H1 (cell line): ENCODE measurements at regions not wholly inside any gene's neighbourhood (a gene's known extent, or its start where the extent isn't known, plus 50 kb on each side); places are given as distances from the start of the nearest gene placed in this dataset.

ENCODE experiments used
- CTCF ChIA-PET: fragments of 300-600 bp; sonication (Branson Sonifier 250); formaldehyde crosslinking; loops from one replicate; lab custom pipeline; 2021; ENCODE audit not compliant: partially characterized antibody; lab: Charles Lee
- POLR2A ChIA-PET: fragments of 300-600 bp; sonication (Branson Sonifier 250); formaldehyde crosslinking; loops from one replicate; lab custom pipeline; 2021; ENCODE audit warnings: inconsistent platforms; ENCODE audit not compliant: partially characterized antibody; lab: Charles Lee
- DNase-seq, 2 experiments: peaks; one replicate each; pipeline versions ENCODE4 v3.0.0 to v3.0.0-alpha.2; 2010 to 2022; ENCODE audit warnings: low spot score in 2 of 2, low read depth in 1 of 2, mixed read lengths in 1 of 2
- FAIRE-seq: peaks from 2 replicates; lab custom pipeline; 2011; peaks lifted over from hg19 to GRCh38; lab: Jason Lieb, UNC
- H2AFZ ChIP-seq: 2 replicates; pipeline ENCODE4 v1.8.1; 2012; ENCODE audit warnings: low read length, inconsistent platforms
- H2AK5ac ChIP-seq: 2 replicates; pipeline ENCODE4 v1.6.1; 2013; ENCODE audit warnings: low read depth, low read length
- H2BK120ac ChIP-seq: replicated peaks from 2 replicates; pipeline ENCODE3; 2013; ENCODE audit warnings: low read depth, low read length, inconsistent platforms
- H2BK12ac ChIP-seq: 2 replicates; pipeline ENCODE4 v1.6.1; 2013; ENCODE audit warnings: low read depth, low read length
- H2BK15ac ChIP-seq: 2 replicates; pipeline ENCODE4 v1.6.1; 2013; ENCODE audit warnings: low read length
- H2BK20ac ChIP-seq: 2 replicates; pipeline ENCODE4 v1.6.1; 2013; ENCODE audit warnings: low read length
- H2BK5ac ChIP-seq: 2 replicates; pipeline ENCODE4 v1.6.1; 2013; ENCODE audit warnings: low read depth, low read length
- H3K14ac ChIP-seq: 2 replicates; pipeline ENCODE4 v1.6.1; 2013; ENCODE audit warnings: inconsistent platforms; ENCODE audit not compliant: insufficient read length
- H3K18ac ChIP-seq: 2 replicates; pipeline ENCODE4 v1.6.1; 2013; ENCODE audit warnings: low read length; ENCODE audit errors: extremely low read depth
- H3K23ac ChIP-seq: 2 replicates; pipeline ENCODE4 v1.6.1; 2013; ENCODE audit warnings: inconsistent platforms; ENCODE audit not compliant: insufficient read length
- H3K23me2 ChIP-seq: 2 replicates; pipeline ENCODE4 v1.6.1; 2013; ENCODE audit warnings: low read depth, low read length
- H3K27ac ChIP-seq: 2 replicates; pipeline ENCODE4 v1.6.1; 2011; ENCODE audit warnings: low read depth, low read length, inconsistent platforms
- H3K27me3 ChIP-seq, 4 experiments: replicated peaks in 1 of 4; 1 replicate in 1 of 4; 2 replicates in 3 of 4; pipeline versions ENCODE4 v1.6.1 to v1.8.1; 2011 to 2013; ENCODE audit warnings: low read length in 3 of 4, mild to moderate bottlenecking in 3 of 4, inconsistent platforms in 2 of 4, mixed read lengths in 2 of 4, moderate library complexity in 1 of 4; ENCODE audit not compliant: control insufficient read depth in 3 of 4, insufficient read depth in 3 of 4; ENCODE audit errors: extremely low read depth in 1 of 4
- H3K36me3 ChIP-seq, 4 experiments: 2 replicates each; pipeline versions ENCODE4 v1.6.1 to v1.8.1; 2011 to 2013; ENCODE audit warnings: mild to moderate bottlenecking in 4 of 4, low read length in 3 of 4, moderate library complexity in 2 of 4, control low read depth in 1 of 4, inconsistent platforms in 1 of 4; ENCODE audit not compliant: insufficient read depth in 4 of 4, control insufficient read depth in 2 of 4
- H3K4ac ChIP-seq: replicated peaks from 2 replicates; pipeline ENCODE3; 2013; ENCODE audit warnings: low read length, low read depth, mixed read lengths, inconsistent platforms; ENCODE audit not compliant: insufficient read length
- H3K4me1 ChIP-seq, 4 experiments: replicated peaks in 1 of 4; 1 replicate in 1 of 4; 2 replicates in 3 of 4; pipeline versions ENCODE4 v1.6.1 to v1.8.1; 2011 to 2013; ENCODE audit warnings: low read length in 3 of 4, inconsistent platforms in 2 of 4, mixed read lengths in 1 of 4; ENCODE audit not compliant: insufficient read depth in 4 of 4, control insufficient read depth in 3 of 4
- H3K4me2 ChIP-seq, 2 experiments: 2 replicates each; pipeline versions ENCODE4 v1.6.1 to v1.8.1; 2011 to 2013; ENCODE audit warnings: low read depth in 2 of 2, low read length in 2 of 2, control low read depth in 1 of 2, inconsistent platforms in 1 of 2, mild to moderate bottlenecking in 1 of 2; ENCODE audit not compliant: insufficient read depth in 1 of 2
- H3K4me3 ChIP-seq, 4 experiments: fragments of 200-600, 300-600 bp in 1 of 4; sonication (generic), shearing (Covaris generic), sonication (Bioruptor Twin) in 1 of 4; 2 replicates each; pipeline versions ENCODE4 v1.5.1 to v1.8.1; 2011 to 2016; ENCODE audit warnings: low read length in 4 of 4, low read depth in 3 of 4, control low read depth in 2 of 4, inconsistent platforms in 2 of 4, mild to moderate bottlenecking in 2 of 4, mixed read lengths in 1 of 4, moderate library complexity in 1 of 4; ENCODE audit not compliant: insufficient read depth in 2 of 4; ENCODE audit errors: extremely low read depth in 1 of 4
- H3K56ac ChIP-seq: replicated peaks from 2 replicates; pipeline ENCODE3; 2013; ENCODE audit warnings: low read depth, mild to moderate bottlenecking, mixed read lengths, low read length, inconsistent platforms; ENCODE audit not compliant: insufficient read length
- H3K79me1 ChIP-seq: 2 replicates; pipeline ENCODE4 v1.6.1; 2013; ENCODE audit warnings: low read depth, low read length, control low read depth
- H3K79me2 ChIP-seq, 2 experiments: 2 replicates each; pipeline versions ENCODE4 v1.6.1 to v1.8.1; 2012 to 2013; ENCODE audit warnings: low read length in 2 of 2, mild to moderate bottlenecking in 2 of 2, inconsistent platforms in 1 of 2; ENCODE audit not compliant: insufficient read depth in 2 of 2, control insufficient read depth in 1 of 2
- H3K9ac ChIP-seq, 4 experiments: replicated peaks in 1 of 4; 1 replicate in 1 of 4; 2 replicates in 3 of 4; pipeline versions ENCODE4 v1.6.1 to v1.8.1; 2011 to 2013; ENCODE audit warnings: low read depth in 3 of 4, low read length in 3 of 4, control low read depth in 2 of 4, mild to moderate bottlenecking in 2 of 4, moderate library complexity in 2 of 4, inconsistent platforms in 1 of 4; ENCODE audit errors: extremely low read depth in 1 of 4
- H3K9me3 ChIP-seq, 2 experiments: 2 replicates each; pipeline versions ENCODE4 v1.6.1 to v1.8.1; 2012 to 2013; ENCODE audit warnings: mild to moderate bottlenecking in 2 of 2, moderate library complexity in 2 of 2, control low read depth in 1 of 2, inconsistent platforms in 1 of 2, low read depth in 1 of 2, low read length in 1 of 2, mixed read lengths in 1 of 2; ENCODE audit not compliant: insufficient read depth in 2 of 2
- H4K20me1 ChIP-seq, 2 experiments: replicated peaks in 1 of 2; 2 replicates each; pipeline versions ENCODE3 to v1.8.1; 2011 to 2013; ENCODE audit warnings: inconsistent platforms in 2 of 2, low read length in 2 of 2, mild to moderate bottlenecking in 1 of 2; ENCODE audit not compliant: insufficient read depth in 2 of 2, control insufficient read depth in 1 of 2
- H4K5ac ChIP-seq: 2 replicates; pipeline ENCODE4 v1.6.1; 2013; ENCODE audit warnings: low read length, low read depth, mixed read lengths, inconsistent platforms; ENCODE audit not compliant: insufficient read length
- H4K8ac ChIP-seq: 2 replicates; pipeline ENCODE4 v1.8.0; 2013; ENCODE audit warnings: mild to moderate bottlenecking, moderate library complexity, low read length, inconsistent platforms; ENCODE audit not compliant: insufficient read depth; ENCODE audit errors: extremely low read depth
- H4K91ac ChIP-seq: replicated peaks from 2 replicates; pipeline ENCODE3; 2013; ENCODE audit warnings: low read length, mixed read lengths, inconsistent platforms; ENCODE audit not compliant: insufficient read length
- CEBPB ChIP-seq: IDR thresholded peaks from 2 replicates; pipeline ENCODE4 v1.6.1; 2012; ENCODE audit warnings: low read depth, low read length
- CHD1 ChIP-seq: IDR thresholded peaks from 2 replicates; pipeline ENCODE4 v1.6.1; 2012; ENCODE audit warnings: low read depth, low read length, improper control_type of control experiment
- HDAC2 ChIP-seq, 2 experiments: fragments of 300-600 bp in 1 of 2; sonication (generic) in 1 of 2; IDR thresholded peaks; 2 replicates each; pipeline ENCODE4 v1.6.1; 2011 to 2012; ENCODE audit warnings: low read depth in 2 of 2, low read length in 2 of 2, mild to moderate bottlenecking in 2 of 2, moderate library complexity in 2 of 2, borderline replicate concordance in 1 of 2, inconsistent platforms in 1 of 2
- HDAC6 ChIP-seq: IDR thresholded peaks from one replicate; pipeline ENCODE4 v1.7.1; 2012; ENCODE audit warnings: low read depth, mild to moderate bottlenecking, inconsistent platforms, low read length, moderate library complexity
- JUN ChIP-seq: IDR thresholded peaks from 2 replicates; pipeline ENCODE4 v1.6.1; 2011; ENCODE audit warnings: low read depth, mild to moderate bottlenecking, improper control_type of control experiment, low read length
- POLR2A ChIP-seq, 2 experiments: IDR thresholded peaks; 1 replicate in 1 of 2; 2 replicates in 1 of 2; pipeline ENCODE4 v1.6.1; 2011; ENCODE audit warnings: low read depth in 2 of 2, low read length in 2 of 2, mild to moderate bottlenecking in 2 of 2; ENCODE audit errors: control extremely low read depth in 1 of 2
- POU5F1 ChIP-seq: IDR thresholded peaks from 2 replicates; pipeline ENCODE4 v1.6.1; 2011; ENCODE audit warnings: low read depth, mild to moderate bottlenecking, low read length, moderate library complexity
- RBBP5 ChIP-seq: IDR thresholded peaks from 2 replicates; pipeline ENCODE4 v1.7.1; 2012; ENCODE audit warnings: low read depth, mild to moderate bottlenecking, inconsistent platforms, low read length, moderate library complexity, borderline replicate concordance
- SP2 ChIP-seq: IDR thresholded peaks from 2 replicates; pipeline ENCODE4 v1.6.1; 2012; ENCODE audit warnings: mild to moderate bottlenecking, low read length, inconsistent platforms
- SRF ChIP-seq: IDR thresholded peaks from 2 replicates; pipeline ENCODE4 v1.6.1; 2011; ENCODE audit warnings: mild to moderate bottlenecking, low read depth, low read length, moderate library complexity
- TBP ChIP-seq: IDR thresholded peaks from 2 replicates; pipeline ENCODE4 v1.6.1; 2011; ENCODE audit warnings: low read depth, low read length, improper control_type of control experiment
- WGBS, 2 experiments: shearing (Covaris generic) in 1 of 2; methylation state at CpG; one replicate each; pipeline versions ENCODE4 v1.1.6 to v1.1.7; 2013 to 2015; ENCODE audit warnings: low lambda C conversion rate in 2 of 2, mixed read lengths in 2 of 2, inconsistent platforms in 1 of 2, low coverage in 1 of 2, missing lambda C conversion rate in 1 of 2; ENCODE audit not compliant: insufficient replicate concordance in 2 of 2, insufficient coverage in 1 of 2, insufficient read length in 1 of 2; ENCODE audit errors: extremely low coverage in 1 of 2, missing lambda C conversion rate in 1 of 2; 5-methylcytosine and 5-hydroxymethylcytosine counted together
- TF ChIP-seq, protein P1 (sequence below): IDR thresholded peaks from 2 replicates; pipeline ENCODE4 v1.6.1; 2011; ENCODE audit warnings: low read depth, mild to moderate bottlenecking, low read length; ENCODE audit not compliant: insufficient read depth
- TF ChIP-seq, protein P2 (sequence below): IDR thresholded peaks from 2 replicates; pipeline ENCODE4 v1.6.1; 2012; ENCODE audit warnings: inconsistent platforms

DNA sequence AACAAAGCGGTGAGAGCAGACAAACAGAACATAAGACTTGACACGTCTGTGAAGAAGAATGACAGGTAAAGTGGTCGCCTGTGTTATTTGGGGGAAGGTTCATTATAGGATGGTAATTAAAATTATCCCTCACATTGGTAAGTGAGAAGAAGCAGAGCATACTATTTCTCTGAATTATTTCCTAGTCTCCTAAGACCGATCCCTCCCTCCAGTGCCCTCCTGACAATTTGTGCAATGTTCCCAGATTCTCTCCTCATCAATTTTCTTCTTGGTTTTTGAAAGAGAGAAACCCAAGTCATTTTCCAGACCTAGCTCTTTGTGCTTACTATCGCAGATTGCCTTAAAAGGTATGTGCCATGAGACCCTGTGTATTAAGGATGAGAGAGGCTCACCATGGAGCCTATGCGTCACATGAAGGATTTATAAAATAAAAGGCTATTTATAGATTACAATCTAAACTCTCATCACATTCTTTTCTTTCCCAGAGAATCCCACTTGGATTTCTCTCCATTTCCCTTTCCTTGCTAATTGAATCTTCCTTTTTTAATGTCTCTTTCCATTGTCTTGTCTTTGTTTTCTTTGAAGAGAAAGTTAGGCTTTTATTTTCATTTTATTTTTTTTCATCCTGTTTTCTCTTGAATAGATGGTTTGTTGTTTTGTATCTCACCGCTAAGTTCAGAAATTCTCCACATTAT, 112.0 kb downstream of the PPP1R3A start:
- no peak overlapping the region for H4K91ac ChIP-seq
- no peak overlapping the region for H3K18ac ChIP-seq
- H3K79me2 ChIP-seq, result no peaks in the 10 kb centered on the region
- H3K9ac ChIP-seq, result no peak overlapping the region
- no peak overlapping the region for H2BK20ac ChIP-seq
- H2BK5ac ChIP-seq, result no peak overlapping the region
- H2BK15ac ChIP-seq, result no peak overlapping the region
- H3K4me1 ChIP-seq, result no peaks in the 10 kb centered on the region
- no peaks in the 10 kb centered on the region for H3K79me1 ChIP-seq
- H4K5ac ChIP-seq, result no peak overlapping the region
- no peak overlapping the region for H3K56ac ChIP-seq
- DNase-seq (no peak), FAIRE-seq (no peak)
- no peak overlapping the region for H2AFZ ChIP-seq
- H2BK12ac ChIP-seq, result no peak overlapping the region
- no peak overlapping the region for H2AK5ac ChIP-seq
- H3K4me2 ChIP-seq, result no peak overlapping the region
- H3K23ac ChIP-seq, result no peak overlapping the region
- no peaks in the 10 kb centered on the region for H3K9me3 ChIP-seq
- H3K4me3 ChIP-seq, result no peak overlapping the region
- no peak overlapping the region for H3K14ac ChIP-seq
- H4K20me1 ChIP-seq, result no peaks in the 10 kb centered on the region
- no peak overlapping the region for H4K8ac ChIP-seq
- POLR2A ChIA-PET, result no interaction called here
- WGBS, 2 experiments, result 89% methylated on average over 7 of the region's 7 CpGs; no CpG with 5 or more reads in 1 of the 2 experiments
- H3K27me3 ChIP-seq, result no peaks in the 10 kb centered on the region
- no peaks in the 10 kb centered on the region for H3K36me3 ChIP-seq
- CTCF ChIA-PET, result no interaction called here
- H2BK120ac ChIP-seq, result no peak overlapping the region
- H3K23me2 ChIP-seq, result no peaks in the 10 kb centered on the region
- no peak overlapping the region for H3K27ac ChIP-seq
- H3K4ac ChIP-seq, result no peak overlapping the region
- TF ChIP-seq RBBP5 (no peak), POU5F1 (no peak), TBP (no peak), HDAC2 (IDR thresholded peaks at IDR 0.05; ENCODE audit: borderline replicate concordance in 1 of 2, low read depth in 2 of 2, low read length in 2 of 2) (no peak), CHD1 (no peak), SP2 (no peak), CEBPB (no peak), POLR2A (IDR thresholded peaks at IDR 0.05; ENCODE audit: control extremely low read depth in 1 of 2, low read depth in 2 of 2, low read length in 2 of 2) (no peak), HDAC6 (no peak), SRF (no peak), JUN (no peak)
- TF ChIP-seq, protein P1, sequence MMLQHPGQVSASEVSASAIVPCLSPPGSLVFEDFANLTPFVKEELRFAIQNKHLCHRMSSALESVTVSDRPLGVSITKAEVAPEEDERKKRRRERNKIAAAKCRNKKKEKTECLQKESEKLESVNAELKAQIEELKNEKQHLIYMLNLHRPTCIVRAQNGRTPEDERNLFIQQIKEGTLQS, result no peak
- TF ChIP-seq, protein P2, sequence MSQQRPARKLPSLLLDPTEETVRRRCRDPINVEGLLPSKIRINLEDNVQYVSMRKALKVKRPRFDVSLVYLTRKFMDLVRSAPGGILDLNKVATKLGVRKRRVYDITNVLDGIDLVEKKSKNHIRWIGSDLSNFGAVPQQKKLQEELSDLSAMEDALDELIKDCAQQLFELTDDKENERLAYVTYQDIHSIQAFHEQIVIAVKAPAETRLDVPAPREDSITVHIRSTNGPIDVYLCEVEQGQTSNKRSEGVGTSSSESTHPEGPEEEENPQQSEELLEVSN, result no peak
